Panc1 (cell line): ENCODE measurements at regions not wholly inside any gene's neighbourhood (a gene's known extent, or its start where the extent isn't known, plus 50 kb on each side); places are given as distances from the start of the nearest gene placed in this dataset.

Source experiments
- ATAC-seq: fragments of 200-7000 bp; cut with Tn5 transposase; 2 replicates; pipeline ENCODE4 v1.9.1; 2020; ENCODE audit warnings: mild to moderate bottlenecking, moderate library complexity
- BruUV-seq: library from RNA; stranded (reverse); fragments of 400-500 nt; replicated peaks from 2 replicates; lab custom pipeline; 2021; lab: Mats Ljungman, UMichigan
- CTCF ChIA-PET: fragments of 300-600 bp; sonication (Branson Sonifier 250); formaldehyde crosslinking; loops from one replicate; lab custom pipeline; 2022; ENCODE audit warnings: antibody characterized with exemption; lab: Charles Lee
- POLR2A ChIA-PET: fragments of 300-600 bp; sonication (Branson Sonifier 250); formaldehyde crosslinking; loops from one replicate; lab custom pipeline; 2022; ENCODE audit warnings: antibody characterized with exemption; lab: Charles Lee
- DNase-seq: peaks from one replicate; pipeline ENCODE4 v3.0.0-alpha.2; 2010; ENCODE audit warnings: low read depth, low spot score
- H3K27ac ChIP-seq: 2 replicates; pipeline ENCODE4 v1.5.1; 2011; ENCODE audit warnings: mild to moderate bottlenecking, low read length, inconsistent platforms
- H3K27me3 ChIP-seq: fragments of 200-500 bp; sonication (Bioruptor generic); 2 replicates; pipeline ENCODE4 v1.6.0; 2014; ENCODE audit warnings: low read length, inconsistent platforms; ENCODE audit not compliant: control insufficient read depth, insufficient read depth
- H3K36me3 ChIP-seq: fragments of 200-500 bp; sonication (Bioruptor generic); 2 replicates; pipeline ENCODE4 v1.5.1; 2014; ENCODE audit warnings: inconsistent platforms, mild to moderate bottlenecking, low read length, moderate library complexity; ENCODE audit not compliant: control insufficient read depth, insufficient read depth
- H3K4me1 ChIP-seq: 2 replicates; pipeline ENCODE4 v1.5.1; 2011; ENCODE audit warnings: inconsistent platforms, mild to moderate bottlenecking, low read length, moderate library complexity; ENCODE audit not compliant: control insufficient read depth, insufficient read depth
- H3K4me3 ChIP-seq, 2 experiments: 2 replicates each; pipeline ENCODE4 v1.5.1; 2011 to 2012; ENCODE audit warnings: low read depth in 2 of 2, low read length in 2 of 2, mild to moderate bottlenecking in 2 of 2, inconsistent platforms in 1 of 2, moderate library complexity in 1 of 2
- H3K9me3 ChIP-seq: fragments of 200-500 bp; sonication (Bioruptor generic); 2 replicates; pipeline ENCODE4 v1.5.1; 2014; ENCODE audit warnings: low read depth, mild to moderate bottlenecking, inconsistent platforms, low read length, moderate library complexity; ENCODE audit not compliant: control insufficient read depth, insufficient read depth
- POLR2AphosphoS5 ChIP-seq: IDR thresholded peaks from 2 replicates; pipeline ENCODE4 v1.6.1; 2012; ENCODE audit warnings: mild to moderate bottlenecking, low read depth, low read length, moderate library complexity
- SIN3A ChIP-seq: IDR thresholded peaks from 2 replicates; pipeline ENCODE4 v1.6.1; 2012; ENCODE audit warnings: low read depth, mild to moderate bottlenecking, low read length, moderate library complexity, borderline replicate concordance; ENCODE audit not compliant: insufficient read depth
- TCF7L2 ChIP-seq: IDR thresholded peaks from 2 replicates; pipeline ENCODE4 v1.6.1; 2011; ENCODE audit warnings: mild to moderate bottlenecking, low read depth, low read length, inconsistent platforms
- in situ Hi-C: cut with HindIII; loops from 2 replicates; pipeline ENCODE4 v1.10.0; 2016; ENCODE audit warnings: low sequenced_read_pairs, low pct_unique_long_range_greater_than_20kb
- intact Hi-C: fragments of 100-400 bp; cut with micrococcal nuclease; formaldehyde crosslinking; loops from one replicate; pipeline ENCODE4 v1.10.0; 2022; ENCODE audit not compliant: unreplicated experiment
- TF ChIP-seq, protein P1 (sequence below): fragments of 450-650 bp; IDR thresholded peaks from 2 replicates; pipeline ENCODE4 v1.5.1; 2017; ENCODE audit warnings: mild to moderate bottlenecking
- TF ChIP-seq, protein P2 (sequence below), 2 experiments: IDR thresholded peaks; 2 replicates each; pipeline ENCODE4 v1.6.1; 2011 to 2012; ENCODE audit warnings: low read depth in 2 of 2, control low read depth in 1 of 2, low read length in 1 of 2, mild to moderate bottlenecking in 1 of 2, moderate library complexity in 1 of 2; ENCODE audit not compliant: insufficient read depth in 1 of 2

DNA sequence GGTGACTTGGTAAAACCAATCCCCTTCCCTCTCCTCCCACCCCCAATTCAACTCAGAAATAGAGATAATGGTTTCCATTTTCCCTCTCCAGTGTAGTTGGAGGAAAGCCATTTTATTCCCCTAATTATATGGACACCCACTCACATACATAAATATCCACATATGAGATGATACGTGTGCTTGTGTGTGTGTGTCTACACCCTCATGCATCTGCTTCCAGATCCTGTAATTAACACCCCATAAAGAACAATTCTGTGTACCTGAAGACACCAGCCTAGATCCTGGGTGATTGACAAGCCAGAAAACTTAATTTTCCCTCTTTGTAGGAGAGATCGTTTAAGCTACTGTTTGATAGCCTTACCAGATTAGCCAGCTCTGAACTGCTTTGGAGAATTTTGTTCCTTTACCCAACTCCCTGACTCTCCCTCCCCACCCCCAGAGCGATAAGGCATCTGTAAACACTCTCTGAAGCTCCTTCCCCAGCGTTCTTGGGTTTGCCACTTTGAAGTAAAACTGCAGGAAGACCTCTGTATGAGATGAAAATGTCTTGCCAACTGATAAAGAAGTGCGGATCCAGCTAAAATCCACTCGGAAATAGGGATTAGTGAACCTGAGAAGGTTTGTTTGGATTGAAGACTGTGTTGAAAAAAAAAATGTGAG, 175.7 kb downstream of the RGS9 start:
- in situ Hi-C loops (no loop called here), intact Hi-C loops (no loop called here)
- TF ChIP-seq SIN3A (no peak), POLR2AphosphoS5 (no peak), TCF7L2 (no peak)
- TF ChIP-seq, protein P1, sequence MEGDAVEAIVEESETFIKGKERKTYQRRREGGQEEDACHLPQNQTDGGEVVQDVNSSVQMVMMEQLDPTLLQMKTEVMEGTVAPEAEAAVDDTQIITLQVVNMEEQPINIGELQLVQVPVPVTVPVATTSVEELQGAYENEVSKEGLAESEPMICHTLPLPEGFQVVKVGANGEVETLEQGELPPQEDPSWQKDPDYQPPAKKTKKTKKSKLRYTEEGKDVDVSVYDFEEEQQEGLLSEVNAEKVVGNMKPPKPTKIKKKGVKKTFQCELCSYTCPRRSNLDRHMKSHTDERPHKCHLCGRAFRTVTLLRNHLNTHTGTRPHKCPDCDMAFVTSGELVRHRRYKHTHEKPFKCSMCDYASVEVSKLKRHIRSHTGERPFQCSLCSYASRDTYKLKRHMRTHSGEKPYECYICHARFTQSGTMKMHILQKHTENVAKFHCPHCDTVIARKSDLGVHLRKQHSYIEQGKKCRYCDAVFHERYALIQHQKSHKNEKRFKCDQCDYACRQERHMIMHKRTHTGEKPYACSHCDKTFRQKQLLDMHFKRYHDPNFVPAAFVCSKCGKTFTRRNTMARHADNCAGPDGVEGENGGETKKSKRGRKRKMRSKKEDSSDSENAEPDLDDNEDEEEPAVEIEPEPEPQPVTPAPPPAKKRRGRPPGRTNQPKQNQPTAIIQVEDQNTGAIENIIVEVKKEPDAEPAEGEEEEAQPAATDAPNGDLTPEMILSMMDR, result no peak
- TF ChIP-seq, protein P2, sequence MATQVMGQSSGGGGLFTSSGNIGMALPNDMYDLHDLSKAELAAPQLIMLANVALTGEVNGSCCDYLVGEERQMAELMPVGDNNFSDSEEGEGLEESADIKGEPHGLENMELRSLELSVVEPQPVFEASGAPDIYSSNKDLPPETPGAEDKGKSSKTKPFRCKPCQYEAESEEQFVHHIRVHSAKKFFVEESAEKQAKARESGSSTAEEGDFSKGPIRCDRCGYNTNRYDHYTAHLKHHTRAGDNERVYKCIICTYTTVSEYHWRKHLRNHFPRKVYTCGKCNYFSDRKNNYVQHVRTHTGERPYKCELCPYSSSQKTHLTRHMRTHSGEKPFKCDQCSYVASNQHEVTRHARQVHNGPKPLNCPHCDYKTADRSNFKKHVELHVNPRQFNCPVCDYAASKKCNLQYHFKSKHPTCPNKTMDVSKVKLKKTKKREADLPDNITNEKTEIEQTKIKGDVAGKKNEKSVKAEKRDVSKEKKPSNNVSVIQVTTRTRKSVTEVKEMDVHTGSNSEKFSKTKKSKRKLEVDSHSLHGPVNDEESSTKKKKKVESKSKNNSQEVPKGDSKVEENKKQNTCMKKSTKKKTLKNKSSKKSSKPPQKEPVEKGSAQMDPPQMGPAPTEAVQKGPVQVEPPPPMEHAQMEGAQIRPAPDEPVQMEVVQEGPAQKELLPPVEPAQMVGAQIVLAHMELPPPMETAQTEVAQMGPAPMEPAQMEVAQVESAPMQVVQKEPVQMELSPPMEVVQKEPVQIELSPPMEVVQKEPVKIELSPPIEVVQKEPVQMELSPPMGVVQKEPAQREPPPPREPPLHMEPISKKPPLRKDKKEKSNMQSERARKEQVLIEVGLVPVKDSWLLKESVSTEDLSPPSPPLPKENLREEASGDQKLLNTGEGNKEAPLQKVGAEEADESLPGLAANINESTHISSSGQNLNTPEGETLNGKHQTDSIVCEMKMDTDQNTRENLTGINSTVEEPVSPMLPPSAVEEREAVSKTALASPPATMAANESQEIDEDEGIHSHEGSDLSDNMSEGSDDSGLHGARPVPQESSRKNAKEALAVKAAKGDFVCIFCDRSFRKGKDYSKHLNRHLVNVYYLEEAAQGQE (IDR thresholded peaks at IDR 0.05; ENCODE audit: insufficient read depth in 1 of 2, low read depth in 2 of 2, low read length in 1 of 2), result no peak
- Histone ChIP-seq H3K4me1 (no peaks in the 10 kb centered on the region), H3K4me3 (no peak overlapping the region), H3K9me3 (no peaks in the 10 kb centered on the region), H3K27ac (no peak overlapping the region), H3K36me3 (no peaks in the 10 kb centered on the region), H3K27me3 (peaks cover 10% of the 10 kb centered on the region)
- BruUV-seq, result no TSS peak
- DNase-seq (no peak), ATAC-seq (no peak)
- CTCF ChIA-PET, result interaction anchor here (0.6 kb wide), 1 partner anchor 629 kb away, joined by 3 read pairs; no protein-coding TSS in a partner anchor
- POLR2A ChIA-PET, result no interaction called here

DNA sequence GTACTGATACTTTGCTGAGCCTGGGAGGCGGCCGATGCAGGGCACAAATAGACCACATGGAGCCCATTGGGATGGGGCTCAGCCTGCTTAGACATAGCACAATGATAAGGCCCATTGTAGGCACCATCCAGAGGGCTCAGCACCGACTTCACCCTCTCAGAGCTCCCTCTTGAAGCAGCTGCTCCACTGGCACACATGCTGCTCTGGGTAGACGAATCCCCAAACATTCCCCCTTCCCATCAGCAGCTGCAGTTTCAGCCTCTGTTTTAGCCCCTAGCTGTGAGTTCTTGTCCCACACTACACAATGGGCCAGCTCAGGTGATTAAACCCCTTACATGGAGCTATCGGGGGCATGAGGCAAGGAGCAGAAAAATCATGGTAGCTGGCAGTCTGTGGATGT, 174.1 kb downstream of the RGS9 start:
- H3K36me3 ChIP-seq, result no peaks in the 10 kb centered on the region

More for the DNA sequence above, 174.1 kb downstream of the RGS9 start:
- DNase-seq (no peak), ATAC-seq (no peak; the same call in 1 of the 2 replicates)
- ChIA-PET CTCF (no interaction called here), POLR2A (no interaction called here)
- Histone ChIP-seq H3K4me3 (no peak overlapping the region), H3K9me3 (no peaks in the 10 kb centered on the region), H3K27ac (no peak overlapping the region), H3K4me1 (no peaks in the 10 kb centered on the region), H3K27me3 (peaks cover 8% of the 10 kb centered on the region)
- intact Hi-C loops (no loop called here), in situ Hi-C loops (no loop called here)
- no TSS peak for BruUV-seq
- TF ChIP-seq, protein P2 (IDR thresholded peaks at IDR 0.05; ENCODE audit: insufficient read depth in 1 of 2, low read depth in 2 of 2, low read length in 1 of 2), result no peak
- TF ChIP-seq SIN3A (no peak), POLR2AphosphoS5 (no peak)
